Right lobe of liver (tissue), 6 donors: ENCODE measurements at regions not wholly inside any gene's neighbourhood (a gene's known extent, or its start where the extent isn't known, plus 50 kb on each side); places are given as distances from the start of the nearest gene placed in this dataset.
A peak's percentile ranks its signal among the peaks of the same experiment; 100 is the strongest.

Experiments used
- ATAC-seq, 4 donors: fragments of 200-7000 bp; cut with Tn5 transposase; one replicate each; pipeline ENCODE4 v1.9.1; 2020; ENCODE audit warnings: mild to moderate bottlenecking in 4 of 4, moderate library complexity in 4 of 4
- DNase-seq, 3 donors: peaks; one replicate each; pipeline ENCODE4 v3.0.0-alpha.2; 2020
- H3K27ac ChIP-seq, 3 donors: fragments of 200-600 bp; one replicate each; pipeline ENCODE4 v1.8.0; 2022
- H3K27me3 ChIP-seq, 2 donors: fragments of 200-600 bp; one replicate each; pipeline ENCODE4 v1.8.0; 2022
- H3K36me3 ChIP-seq, 4 donors: fragments of 200-600 bp; sonication (generic) in 1 of 4; one replicate each; pipeline versions ENCODE4 v1.5.1 to v1.8.0; 2017 to 2022; ENCODE audit warnings: control low read depth in 1 of 4
- H3K4me1 ChIP-seq, 4 donors: fragments of 200-600 bp; sonication (generic) in 1 of 4; one replicate each; pipeline versions ENCODE4 v1.5.1 to v1.8.0; 2017 to 2022; ENCODE audit warnings: control low read depth in 1 of 4
- H3K4me3 ChIP-seq, 3 donors: fragments of 200-600 bp; one replicate each; pipeline ENCODE4 v1.8.0; 2022
- H3K9me3 ChIP-seq, 4 donors: fragments of 200-600 bp; sonication (generic) in 1 of 4; one replicate each; pipeline versions ENCODE4 v1.5.1 to v1.8.0; 2017 to 2022; ENCODE audit warnings: control low read depth in 1 of 4
- CTCF ChIP-seq, 4 donors: fragments of 200-600 bp in 3 of 4; fragments of 450-650 bp in 1 of 4; IDR thresholded peaks; one replicate each; pipeline versions ENCODE4 v1.5.1 to v1.8.0; 2016 to 2022; ENCODE audit warnings: antibody characterized with exemption in 4 of 4, mild to moderate bottlenecking in 2 of 4
- POLR2A ChIP-seq: fragments of 450-650 bp; IDR thresholded peaks from one replicate; pipeline ENCODE4 v1.6.1; 2017; ENCODE audit warnings: antibody characterized with exemption, mild to moderate bottlenecking
- WGBS: methylation state at CpG from one replicate; pipeline ENCODE4 v1.1.6; 2018; ENCODE audit warnings: low coverage, low lambda C conversion rate; ENCODE audit not compliant: insufficient coverage; ENCODE audit errors: missing lambda C conversion rate; 5-methylcytosine and 5-hydroxymethylcytosine counted together
- intact Hi-C, 2 donors: fragments of 100-400 bp; cut with DNase I; formaldehyde crosslinking; loops; one replicate each; pipeline versions ENCODE4 v1.11.2 to v1.14.1; 2022
- donor health status: DM: no; HTN: yes; CAD: no.
- donor health status: DM: no; HTN: no; CAD: no.
- donor health status: DM: no; HTN: no; CAD: no.
- donor health status: DM: no; HTN: yes; CAD: no.
- donor health status: DM: no; HTN: yes; CAD: no.

- TF ChIP-seq POLR2A (no peak), CTCF (IDR thresholded peaks at IDR 0.05) (no peak)
- WGBS, result 77% methylated on average over 8 of the region's 10 CpGs
- Histone ChIP-seq H3K4me1 (peaks cover 0 to 3% (median 0%) of the 10 kb centered on the region in 4 donors), H3K36me3 (no peaks in the 10 kb centered on the region), H3K27me3 (no peaks in the 10 kb centered on the region), H3K9me3 (no peaks in the 10 kb centered on the region), H3K27ac (no peak overlapping the region), H3K4me3 (no peak overlapping the region)
- DNase-seq, result no peak
- ATAC-seq, result peak in 2 of 4 donors; percentile 12 to 24
- intact Hi-C loops, result no loop called here
Measured at GRCh38 chr3:41118461-41119390, 80.6 kb upstream of the CTNNB1 start.

GRCh38 chr3:41120460-41120859 is 78.8 kb upstream of the CTNNB1 start:
- no peaks in the 10 kb centered on the region for H3K9me3 ChIP-seq
- H3K36me3 ChIP-seq, result no peaks in the 10 kb centered on the region
- H3K4me1 ChIP-seq, result no peaks in the 10 kb centered on the region
- H3K4me3 ChIP-seq, result no peak overlapping the region
- no peaks in the 10 kb centered on the region for H3K27me3 ChIP-seq
- intact Hi-C loops, result no loop called here
- DNase-seq (no peak), ATAC-seq (no peak)
- no peak for TF ChIP-seq POLR2A
- no peak for TF ChIP-seq CTCF (IDR thresholded peaks at IDR 0.05)
- no peak overlapping the region for H3K27ac ChIP-seq
- 59% methylated on average over 5 of the region's 7 CpGs for WGBS

DNA sequence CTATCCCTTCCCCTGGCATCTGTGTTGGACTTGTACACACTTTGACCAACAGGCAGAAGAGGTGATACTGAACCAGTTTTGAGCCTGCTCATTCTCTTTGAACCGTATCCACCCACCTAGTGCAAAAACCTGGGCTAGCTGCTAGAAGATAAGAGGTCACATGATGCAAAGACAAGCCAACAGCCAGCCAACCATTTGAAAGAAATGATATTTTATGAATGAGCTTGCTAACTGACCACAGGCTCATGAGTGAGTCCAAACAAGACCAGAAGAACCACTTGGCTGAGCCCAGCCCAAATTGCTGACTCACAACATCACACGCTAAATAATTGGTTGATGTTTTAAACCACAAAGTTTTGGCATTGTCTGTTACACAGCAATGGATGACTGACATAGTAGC is 74.0 kb upstream of the CTNNB1 start:
- H3K4me1 ChIP-seq, result no peaks in the 10 kb centered on the region
- no peaks in the 10 kb centered on the region for H3K27me3 ChIP-seq
- 73% methylated on average over 1 of the region's 2 CpGs for WGBS
- intact Hi-C loops, result no loop called here
- DNase-seq (no peak), ATAC-seq (no peak)
- no peaks in the 10 kb centered on the region for H3K36me3 ChIP-seq
- no peak overlapping the region for H3K4me3 ChIP-seq
- H3K27ac ChIP-seq, result no peak overlapping the region
- TF ChIP-seq CTCF (IDR thresholded peaks at IDR 0.05), result no peak
- H3K9me3 ChIP-seq, result no peaks in the 10 kb centered on the region

GRCh38 chr3:41126472-41126871 is 72.8 kb upstream of the CTNNB1 start:
- H3K36me3 ChIP-seq, result no peaks in the 10 kb centered on the region
- H3K27ac ChIP-seq, result no peak overlapping the region
- 86% methylated on average over 3 of the region's 4 CpGs for WGBS
- TF ChIP-seq POLR2A (no peak), CTCF (IDR thresholded peaks at IDR 0.05) (no peak)
- no peaks in the 10 kb centered on the region for H3K27me3 ChIP-seq
- ATAC-seq (no peak), DNase-seq (no peak)
- intact Hi-C loops, result no loop called here
- H3K9me3 ChIP-seq, result no peaks in the 10 kb centered on the region
- H3K4me3 ChIP-seq, result no peak overlapping the region
- H3K4me1 ChIP-seq, result no peaks in the 10 kb centered on the region
